ENCODE measurements at regions not wholly inside any gene's neighbourhood (a gene's known extent, or its start where the extent isn't known, plus 50 kb on each side); places are given as distances from the start of the nearest gene placed in this dataset.

GRCh38 chr6:142676027-142676443 is 268.9 kb downstream of the HIVEP2 start:
- TF ChIP-seq CTCF (IDR thresholded peaks at IDR 0.05) (no peak), POLR2A (IDR thresholded peaks at IDR 0.05) (no peak)
